Neural crest cell (in vitro differentiated cells): ENCODE measurements at regions not wholly inside any gene's neighbourhood (a gene's known extent, or its start where the extent isn't known, plus 50 kb on each side); places are given as distances from the start of the nearest gene placed in this dataset.

Source experiments
- DNase-seq: peaks from one replicate; pipeline ENCODE4 v3.0.0; 2021; ENCODE audit warnings: low read depth, mixed read lengths, low spot score
- H3K27ac Mint-ChIP-seq: one replicate; pipeline ENCODE4 v1.8.0; 2021; ENCODE audit warnings: mild to moderate bottlenecking, mixed read lengths; ENCODE audit not compliant: unreplicated experiment
- H3K27me3 Mint-ChIP-seq: 2 replicates; pipeline ENCODE4 v1.8.0; 2021; ENCODE audit warnings: low read depth, mild to moderate bottlenecking, mixed read lengths
- H3K36me3 Mint-ChIP-seq: 2 replicates; pipeline ENCODE4 v1.8.0; 2021; ENCODE audit warnings: low read depth, mild to moderate bottlenecking, mixed read lengths
- H3K4me1 Mint-ChIP-seq: 2 replicates; pipeline ENCODE4 v1.8.0; 2021; ENCODE audit warnings: mixed read lengths
- H3K4me3 Mint-ChIP-seq: one replicate; pipeline ENCODE4 v1.8.0; 2021; ENCODE audit warnings: mild to moderate bottlenecking, mixed read lengths
- H3K9me3 Mint-ChIP-seq: 2 replicates; pipeline ENCODE4 v1.8.0; 2021; ENCODE audit warnings: mixed read lengths
- CTCF ChIP-seq: fragments of 200-600 bp; sonication (generic); conservative IDR thresholded peaks from 2 replicates; pipeline ENCODE4 v1.5.0; 2021; ENCODE audit warnings: antibody characterized with exemption, mild to moderate bottlenecking

- no peak for DNase-seq
- H3K27ac Mint-ChIP-seq: no peak overlapping the region
- peaks cover 9% of the 10 kb centered on the region for H3K36me3 Mint-ChIP-seq
- no peak for TF ChIP-seq CTCF
- H3K4me1 Mint-ChIP-seq: no peaks in the 10 kb centered on the region
- H3K27me3 Mint-ChIP-seq: no peaks in the 10 kb centered on the region
- H3K4me3 Mint-ChIP-seq: no peak overlapping the region
- H3K9me3 Mint-ChIP-seq: peaks cover 13% of the 10 kb centered on the region
These were observed 345.3 kb downstream of the NR2F1-AS1 start for GRCh38 chr5:93235761-93236160.

- Mint-ChIP-seq H3K4me1 (no peaks in the 10 kb centered on the region), H3K9me3 (peaks cover 2% of the 10 kb centered on the region), H3K27ac (no peak overlapping the region), H3K36me3 (no peaks in the 10 kb centered on the region), H3K27me3 (no peaks in the 10 kb centered on the region), H3K4me3 (no peak overlapping the region)
- no peak for DNase-seq
- TF ChIP-seq CTCF: no peak
These were observed 354.8 kb downstream of the NR2F1-AS1 start for GRCh38 chr5:93226202-93226735.

- peaks cover 2% of the 10 kb centered on the region for H3K9me3 Mint-ChIP-seq
- H3K4me1 Mint-ChIP-seq: no peaks in the 10 kb centered on the region
- no peak overlapping the region for H3K4me3 Mint-ChIP-seq
- no peaks in the 10 kb centered on the region for H3K27me3 Mint-ChIP-seq
- no peak for DNase-seq
- H3K36me3 Mint-ChIP-seq: no peaks in the 10 kb centered on the region
- TF ChIP-seq CTCF: no peak
- H3K27ac Mint-ChIP-seq: no peak overlapping the region
These were observed 355.3 kb downstream of the NR2F1-AS1 start for GRCh38 chr5:93225748-93226147.

- peaks cover 2% of the 10 kb centered on the region for H3K9me3 Mint-ChIP-seq
- no peak overlapping the region for H3K4me3 Mint-ChIP-seq
- H3K27ac Mint-ChIP-seq: no peak overlapping the region
- no peak for DNase-seq
- no peaks in the 10 kb centered on the region for H3K27me3 Mint-ChIP-seq
- H3K4me1 Mint-ChIP-seq: peaks cover 10% of the 10 kb centered on the region
- no peaks in the 10 kb centered on the region for H3K36me3 Mint-ChIP-seq
- TF ChIP-seq CTCF: no peak
These were observed 356.4 kb downstream of the NR2F1-AS1 start for GRCh38 chr5:93224624-93225023.

GRCh38 chr5:93221773-93222172, 359.2 kb downstream of the NR2F1-AS1 start:
- no peak for DNase-seq
- no peaks in the 10 kb centered on the region for H3K36me3 Mint-ChIP-seq
- H3K4me3 Mint-ChIP-seq: no peak overlapping the region
- no peaks in the 10 kb centered on the region for H3K9me3 Mint-ChIP-seq
- no peak overlapping the region for H3K27ac Mint-ChIP-seq
- peaks cover 11% of the 10 kb centered on the region for H3K4me1 Mint-ChIP-seq
- TF ChIP-seq CTCF: no peak
- H3K27me3 Mint-ChIP-seq: no peaks in the 10 kb centered on the region

- Mint-ChIP-seq H3K4me3 (no peak overlapping the region), H3K9me3 (no peaks in the 10 kb centered on the region), H3K27ac (peak overlapping the region; percentile 63), H3K27me3 (no peaks in the 10 kb centered on the region), H3K4me1 (peaks cover 11% of the 10 kb centered on the region), H3K36me3 (no peaks in the 10 kb centered on the region)
- no peak for DNase-seq
- no peak for TF ChIP-seq CTCF
These were observed 360.6 kb downstream of the NR2F1-AS1 start for GRCh38 chr5:93220431-93220830.
